ENCODE measurements at regions not wholly inside any gene's neighbourhood (a gene's known extent, or its start where the extent isn't known, plus 50 kb on each side); places are given as distances from the start of the nearest gene placed in this dataset.

DNA sequence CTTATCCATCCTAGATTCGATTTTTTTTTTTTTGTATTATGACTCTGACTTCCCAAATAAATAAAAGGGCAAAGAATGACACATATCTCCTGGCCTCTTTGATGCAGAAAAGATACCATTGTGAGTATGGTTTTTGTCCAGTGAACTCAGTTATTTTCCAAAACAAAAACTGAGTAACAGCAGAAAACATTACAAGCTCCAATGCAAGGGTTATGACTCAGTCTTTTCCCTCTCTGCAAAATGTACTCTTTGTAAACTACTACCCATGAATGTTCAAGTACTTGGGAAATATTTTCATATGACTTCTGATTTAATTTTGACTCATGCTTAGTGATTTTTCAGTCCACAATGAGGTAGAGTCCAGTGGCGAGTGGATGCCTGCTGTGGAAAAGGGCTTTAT lies 355.3 kb downstream of the RNF144B start:
- no peak overlapping the region for H3K4me3 ChIP-seq
- H3K27me3 ChIP-seq, result no peaks in the 10 kb centered on the region
- intact Hi-C loops (cut with DNase I), result no loop called here
- TF ChIP-seq, protein P1, sequence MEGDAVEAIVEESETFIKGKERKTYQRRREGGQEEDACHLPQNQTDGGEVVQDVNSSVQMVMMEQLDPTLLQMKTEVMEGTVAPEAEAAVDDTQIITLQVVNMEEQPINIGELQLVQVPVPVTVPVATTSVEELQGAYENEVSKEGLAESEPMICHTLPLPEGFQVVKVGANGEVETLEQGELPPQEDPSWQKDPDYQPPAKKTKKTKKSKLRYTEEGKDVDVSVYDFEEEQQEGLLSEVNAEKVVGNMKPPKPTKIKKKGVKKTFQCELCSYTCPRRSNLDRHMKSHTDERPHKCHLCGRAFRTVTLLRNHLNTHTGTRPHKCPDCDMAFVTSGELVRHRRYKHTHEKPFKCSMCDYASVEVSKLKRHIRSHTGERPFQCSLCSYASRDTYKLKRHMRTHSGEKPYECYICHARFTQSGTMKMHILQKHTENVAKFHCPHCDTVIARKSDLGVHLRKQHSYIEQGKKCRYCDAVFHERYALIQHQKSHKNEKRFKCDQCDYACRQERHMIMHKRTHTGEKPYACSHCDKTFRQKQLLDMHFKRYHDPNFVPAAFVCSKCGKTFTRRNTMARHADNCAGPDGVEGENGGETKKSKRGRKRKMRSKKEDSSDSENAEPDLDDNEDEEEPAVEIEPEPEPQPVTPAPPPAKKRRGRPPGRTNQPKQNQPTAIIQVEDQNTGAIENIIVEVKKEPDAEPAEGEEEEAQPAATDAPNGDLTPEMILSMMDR (IDR thresholded peaks at IDR 0.05), result no peak
- no peak overlapping the region for H3K27ac ChIP-seq
- DNase-seq (ENCODE audit: low spot score in 2 of 2), result no peak
- H3K9me3 ChIP-seq, result no peaks in the 10 kb centered on the region
- H3K4me1 ChIP-seq, result no peaks in the 10 kb centered on the region
- H3K36me3 ChIP-seq, result no peaks in the 10 kb centered on the region

DNA sequence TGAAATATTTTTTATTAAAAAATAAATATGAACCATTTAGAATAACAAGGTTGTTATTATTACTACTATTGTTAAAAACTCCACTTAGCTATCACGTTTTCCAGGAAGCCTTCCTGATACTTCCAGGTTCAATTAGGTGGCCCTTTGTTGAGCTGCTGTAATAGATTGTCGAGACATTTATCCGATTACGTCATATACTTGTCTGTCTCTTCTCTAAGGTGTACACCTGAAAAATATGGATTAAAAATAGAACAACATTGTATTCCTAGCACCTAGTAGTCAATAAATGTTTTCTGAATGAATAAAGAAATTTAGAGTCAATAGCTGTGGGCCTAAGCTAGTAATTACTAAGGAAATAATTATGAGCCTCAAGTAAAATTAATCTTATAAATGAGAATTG lies 359.6 kb downstream of the RNF144B start:
- TF ChIP-seq, protein P1 (IDR thresholded peaks at IDR 0.05), result no peak
- no peak for DNase-seq (ENCODE audit: low spot score in 2 of 2)
- intact Hi-C loops (cut with DNase I), result no loop called here
- Histone ChIP-seq H3K4me3 (no peak overlapping the region), H3K4me1 (peaks cover 0 to 3% of the 10 kb centered on the region in 2 donors), H3K36me3 (no peaks in the 10 kb centered on the region), H3K27me3 (no peaks in the 10 kb centered on the region), H3K9me3 (no peaks in the 10 kb centered on the region), H3K27ac (no peak overlapping the region)

DNA sequence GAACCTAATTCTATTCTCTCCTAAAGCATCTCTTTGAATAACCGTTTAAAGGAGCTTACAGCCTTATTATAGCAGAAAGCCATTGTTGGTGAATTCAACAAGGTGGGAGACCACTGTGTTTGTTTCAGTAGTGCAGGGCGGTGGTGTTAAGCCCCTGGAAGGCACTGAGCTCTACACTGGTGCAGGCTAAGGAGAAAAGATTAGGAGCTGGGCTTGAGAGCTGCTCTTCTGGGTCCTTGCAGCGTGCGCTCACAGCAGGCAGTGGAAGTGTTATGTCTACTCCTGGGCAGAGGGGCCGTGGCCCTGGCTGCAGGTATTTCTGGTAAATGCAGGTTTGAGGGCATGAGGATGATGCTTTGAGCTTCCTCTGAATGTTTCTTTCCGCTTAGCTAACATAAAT lies 361.2 kb downstream of the RNF144B start:
- Histone ChIP-seq H3K4me3 (no peak overlapping the region), H3K4me1 (peaks cover 0 to 3% of the 10 kb centered on the region in 2 donors), H3K36me3 (no peaks in the 10 kb centered on the region), H3K27me3 (no peaks in the 10 kb centered on the region), H3K27ac (no peak overlapping the region), H3K9me3 (no peaks in the 10 kb centered on the region)
- intact Hi-C loops (cut with DNase I), result loop anchor here (2.0 kb wide), 1 partner anchor 1308 kb away; no protein-coding TSS in a partner anchor
- TF ChIP-seq, protein P1 (IDR thresholded peaks at IDR 0.05), result no peak
- DNase-seq (ENCODE audit: low spot score in 2 of 2), result no peak

DNA sequence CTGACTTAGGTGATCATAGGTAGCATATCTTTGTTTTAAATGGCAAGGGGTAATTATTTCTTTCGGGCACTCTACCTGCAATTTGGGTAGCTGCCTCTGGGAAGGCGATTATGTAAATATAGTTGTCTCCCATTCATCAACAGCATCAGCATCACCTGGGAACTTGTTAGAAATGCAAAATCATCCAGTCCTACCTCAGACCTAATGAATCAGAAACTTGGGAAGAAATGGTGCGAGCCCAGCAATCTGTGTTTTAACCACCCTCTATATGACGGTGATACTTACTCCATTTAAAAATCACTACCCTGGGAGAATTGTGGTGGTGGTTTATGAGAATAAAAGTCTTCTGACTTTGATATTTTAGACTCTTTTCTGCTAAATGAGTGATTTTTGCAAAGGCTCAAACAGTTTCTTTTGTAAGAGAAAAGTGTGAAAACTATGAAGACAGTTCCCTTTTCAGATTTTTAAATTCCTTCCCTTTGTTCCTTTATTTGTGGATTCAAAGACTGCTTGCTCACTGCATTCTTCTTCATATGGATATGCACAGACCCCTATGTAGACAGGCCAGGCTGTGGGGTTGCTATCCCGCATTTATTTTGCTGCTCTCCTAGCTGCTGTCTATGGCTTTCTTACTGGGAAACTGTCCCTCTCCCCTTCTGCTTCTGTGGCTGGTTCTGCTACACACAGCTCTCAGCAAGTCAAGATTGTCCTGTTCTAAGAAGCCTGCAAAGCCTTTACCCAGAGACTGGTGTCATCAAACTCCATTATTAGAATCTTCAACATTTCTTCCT lies 365.3 kb downstream of the RNF144B start:
- no peak overlapping the region for H3K4me3 ChIP-seq
- TF ChIP-seq, protein P1 (IDR thresholded peaks at IDR 0.05), result no peak
- intact Hi-C loops (cut with DNase I), result loop anchor here (5.0 kb wide), 1 partner anchor 155 kb away; no protein-coding TSS in a partner anchor
- no peaks in the 10 kb centered on the region for H3K9me3 ChIP-seq
- peaks cover 0 to 3% of the 10 kb centered on the region in 2 donors for H3K4me1 ChIP-seq
- no peak for DNase-seq (ENCODE audit: low spot score in 2 of 2)
- no peaks in the 10 kb centered on the region for H3K27me3 ChIP-seq
- no peak overlapping the region for H3K27ac ChIP-seq
- H3K36me3 ChIP-seq, result no peaks in the 10 kb centered on the region

DNA sequence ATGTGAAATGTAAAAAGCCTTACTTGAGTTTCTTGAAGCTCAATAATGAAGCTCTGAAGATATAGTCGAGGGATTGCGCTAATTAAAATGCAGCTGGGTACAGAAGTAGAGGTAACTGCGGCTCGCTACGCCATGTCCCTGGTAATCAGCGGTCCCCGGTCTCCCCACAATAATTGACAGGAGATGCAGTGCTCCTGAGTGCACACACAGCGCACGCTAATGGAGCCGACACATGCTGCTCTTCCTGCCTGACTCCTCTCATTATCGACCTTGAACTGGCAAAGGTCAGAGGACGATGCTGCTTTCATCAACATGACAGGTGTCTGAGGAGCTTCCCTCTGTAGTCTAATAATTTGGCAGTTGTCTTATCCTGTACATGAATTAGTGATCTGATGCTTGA lies 365.9 kb downstream of the RNF144B start:
- Histone ChIP-seq H3K4me1 (peaks cover 0 to 3% of the 10 kb centered on the region in 2 donors), H3K27ac (no peak overlapping the region), H3K36me3 (no peaks in the 10 kb centered on the region), H3K9me3 (no peaks in the 10 kb centered on the region), H3K27me3 (no peaks in the 10 kb centered on the region), H3K4me3 (no peak overlapping the region)
- no peak for DNase-seq (ENCODE audit: low spot score in 2 of 2)
- TF ChIP-seq, protein P1 (IDR thresholded peaks at IDR 0.05), result no peak
- intact Hi-C loops (cut with DNase I), result loop anchor here (5.0 kb wide), 1 partner anchor 156 kb away; no protein-coding TSS in a partner anchor

All from ascending aorta (tissue), 2 donors.